NB4 (cell line): ENCODE measurements at regions not wholly inside any gene's neighbourhood (a gene's known extent, or its start where the extent isn't known, plus 50 kb on each side); places are given as distances from the start of the nearest gene placed in this dataset.

Experiments
- DNase-seq: peaks from one replicate; pipeline ENCODE4 v3.0.0; 2010; ENCODE audit warnings: low read depth
- H3K4me3 ChIP-seq: one replicate; pipeline ENCODE4 v1.5.1; 2011; ENCODE audit warnings: mild to moderate bottlenecking, low read depth, low read length, moderate library complexity
- MYC ChIP-seq: IDR thresholded peaks from 2 replicates; pipeline ENCODE4 v1.6.1; 2011; ENCODE audit warnings: low read depth, low read length
- POLR2A ChIP-seq: IDR thresholded peaks from 2 replicates; pipeline ENCODE4 v1.6.1; 2011; ENCODE audit warnings: mild to moderate bottlenecking; ENCODE audit not compliant: insufficient read length; ENCODE audit errors: extremely low read depth
- TF ChIP-seq, protein P1 (sequence below): IDR thresholded peaks from 2 replicates; pipeline ENCODE4 v1.6.1; 2011; ENCODE audit warnings: low read depth, low read length
- TF ChIP-seq, protein P2 (sequence below): IDR thresholded peaks from one replicate; pipeline ENCODE4 v1.5.1; 2012; ENCODE audit warnings: low read depth, low read length

DNA sequence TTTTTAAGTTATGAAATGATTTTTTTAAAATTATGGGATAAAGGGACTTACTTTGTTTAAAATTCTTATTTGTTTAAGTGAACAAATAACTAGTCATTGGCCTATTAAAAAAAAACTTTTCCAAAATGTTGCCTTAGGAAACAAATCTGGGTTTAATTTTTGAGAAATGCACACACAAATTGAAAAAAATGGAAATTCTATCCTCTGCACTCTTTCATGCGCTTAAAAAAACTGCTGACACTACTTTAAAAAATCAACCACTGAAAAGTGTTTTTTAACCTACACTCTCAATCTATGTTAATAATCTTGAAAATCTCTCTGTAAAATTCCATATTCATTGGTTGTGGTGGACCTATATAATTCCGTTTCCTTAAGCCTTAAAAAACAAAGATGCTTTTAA lies 163.4 kb upstream of the DAB2 start:
- no peak for DNase-seq
- no peak overlapping the region for H3K4me3 ChIP-seq
- no peak for TF ChIP-seq POLR2A
- TF ChIP-seq, protein P1, sequence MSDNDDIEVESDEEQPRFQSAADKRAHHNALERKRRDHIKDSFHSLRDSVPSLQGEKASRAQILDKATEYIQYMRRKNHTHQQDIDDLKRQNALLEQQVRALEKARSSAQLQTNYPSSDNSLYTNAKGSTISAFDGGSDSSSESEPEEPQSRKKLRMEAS = no peak
- no peak for TF ChIP-seq MYC

DNA sequence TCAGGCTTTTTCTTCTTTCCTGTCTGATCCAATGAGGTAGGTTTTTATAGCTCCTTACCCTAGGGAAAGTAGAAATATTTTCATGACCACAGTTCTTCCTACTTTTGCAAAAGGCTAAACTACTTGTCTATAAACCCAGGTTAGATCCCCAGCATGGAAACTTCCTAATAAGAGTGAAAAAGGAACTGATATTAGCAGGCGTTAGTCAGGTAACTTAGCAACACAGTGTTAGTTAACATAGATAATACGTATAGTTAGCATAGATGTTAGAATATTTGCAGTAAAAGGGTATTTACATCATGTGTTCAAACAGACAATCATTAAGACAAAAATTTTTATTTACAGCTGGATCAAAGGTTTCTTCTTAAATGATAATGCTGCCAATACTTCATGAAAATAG lies 162.9 kb upstream of the DAB2 start:
- H3K4me3 ChIP-seq = no peak overlapping the region
- DNase-seq = no peak
- TF ChIP-seq POLR2A = no peak
- TF ChIP-seq, protein P1 = no peak
- no peak for TF ChIP-seq MYC
- TF ChIP-seq, protein P2, sequence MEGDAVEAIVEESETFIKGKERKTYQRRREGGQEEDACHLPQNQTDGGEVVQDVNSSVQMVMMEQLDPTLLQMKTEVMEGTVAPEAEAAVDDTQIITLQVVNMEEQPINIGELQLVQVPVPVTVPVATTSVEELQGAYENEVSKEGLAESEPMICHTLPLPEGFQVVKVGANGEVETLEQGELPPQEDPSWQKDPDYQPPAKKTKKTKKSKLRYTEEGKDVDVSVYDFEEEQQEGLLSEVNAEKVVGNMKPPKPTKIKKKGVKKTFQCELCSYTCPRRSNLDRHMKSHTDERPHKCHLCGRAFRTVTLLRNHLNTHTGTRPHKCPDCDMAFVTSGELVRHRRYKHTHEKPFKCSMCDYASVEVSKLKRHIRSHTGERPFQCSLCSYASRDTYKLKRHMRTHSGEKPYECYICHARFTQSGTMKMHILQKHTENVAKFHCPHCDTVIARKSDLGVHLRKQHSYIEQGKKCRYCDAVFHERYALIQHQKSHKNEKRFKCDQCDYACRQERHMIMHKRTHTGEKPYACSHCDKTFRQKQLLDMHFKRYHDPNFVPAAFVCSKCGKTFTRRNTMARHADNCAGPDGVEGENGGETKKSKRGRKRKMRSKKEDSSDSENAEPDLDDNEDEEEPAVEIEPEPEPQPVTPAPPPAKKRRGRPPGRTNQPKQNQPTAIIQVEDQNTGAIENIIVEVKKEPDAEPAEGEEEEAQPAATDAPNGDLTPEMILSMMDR = no peak

DNA sequence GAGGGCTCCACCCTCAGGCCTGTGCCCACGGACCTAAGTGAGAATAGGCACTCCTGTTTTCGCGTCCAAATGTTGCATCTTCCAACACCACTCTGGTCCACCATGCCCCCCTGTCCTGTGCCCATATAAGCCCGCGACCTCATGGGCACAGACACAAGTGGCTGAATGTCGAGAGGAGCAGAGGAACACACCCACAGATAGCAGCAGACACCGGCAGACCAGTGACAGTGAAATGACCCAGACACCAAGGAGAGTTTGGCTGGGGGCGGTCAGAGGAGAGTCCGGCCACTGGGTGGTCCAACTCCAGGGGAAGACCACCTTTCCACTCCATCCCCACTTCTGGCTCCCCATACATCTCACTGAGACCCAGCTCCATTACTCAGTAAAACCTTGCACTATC lies 161.4 kb upstream of the DAB2 start:
- TF ChIP-seq POLR2A (no peak), MYC (no peak)
- TF ChIP-seq, protein P2 = no peak
- TF ChIP-seq, protein P1 = no peak
- no peak overlapping the region for H3K4me3 ChIP-seq
- no peak for DNase-seq

DNA sequence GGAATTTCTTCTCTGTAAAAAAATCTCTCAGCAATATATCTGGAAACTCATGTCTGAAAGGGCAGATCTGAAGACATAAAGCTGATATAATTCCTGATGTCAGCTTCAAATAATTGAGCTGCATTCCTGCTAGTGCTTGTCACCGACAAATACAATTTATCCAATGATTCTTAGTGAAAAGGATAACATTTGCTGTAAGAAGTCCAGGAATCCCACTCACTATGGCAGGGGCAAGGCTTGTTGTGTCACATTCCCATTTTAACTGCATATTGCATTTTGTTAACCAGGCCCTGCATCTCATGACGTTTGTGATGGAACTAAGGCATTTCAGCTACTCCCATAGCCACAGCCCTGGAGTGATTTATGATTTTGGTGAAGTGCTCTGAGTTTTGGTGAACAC lies 160.1 kb upstream of the DAB2 start:
- TF ChIP-seq, protein P1 = no peak
- TF ChIP-seq POLR2A (no peak), MYC (no peak)
- TF ChIP-seq, protein P2 = no peak
- no peak for DNase-seq
- H3K4me3 ChIP-seq = no peak overlapping the region

DNA sequence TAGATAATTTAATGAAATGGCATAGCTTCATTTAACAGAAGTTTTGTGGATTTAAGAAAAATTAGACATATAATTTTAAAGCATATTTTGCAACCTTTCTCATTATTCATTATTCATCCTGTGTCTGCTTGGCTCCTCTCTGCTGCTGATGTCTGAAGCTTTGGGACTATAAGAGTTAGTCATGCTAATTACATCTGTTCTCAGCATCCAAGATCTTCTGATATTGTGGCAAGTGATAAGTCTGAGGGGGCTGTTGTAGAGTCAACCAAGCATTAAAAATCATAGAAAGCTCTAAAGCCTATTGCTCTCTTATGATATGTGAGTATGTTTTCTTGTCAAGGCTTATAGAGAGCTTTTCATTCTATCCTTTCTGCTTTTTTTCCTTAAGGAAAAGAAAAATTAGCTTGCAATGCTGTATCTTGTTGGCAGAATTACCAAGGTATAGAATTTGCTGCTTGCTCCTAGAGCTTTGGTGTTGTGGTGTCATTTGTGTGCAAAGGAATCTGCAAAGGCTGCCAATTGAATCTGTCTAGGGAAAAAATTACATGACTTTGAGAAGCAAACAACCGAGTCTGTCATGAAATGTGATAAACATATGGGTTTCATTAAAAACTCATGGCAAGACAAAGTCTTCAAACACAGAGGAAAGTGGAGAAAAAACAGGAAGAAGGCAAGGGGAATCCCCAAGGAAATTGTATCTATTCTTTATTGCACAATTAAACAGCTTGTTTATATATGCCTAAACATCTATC lies 156.1 kb upstream of the DAB2 start:
- TF ChIP-seq, protein P1 = no peak
- TF ChIP-seq POLR2A (no peak), MYC (no peak)
- TF ChIP-seq, protein P2 = no peak
- DNase-seq = peak; percentile 20

DNA sequence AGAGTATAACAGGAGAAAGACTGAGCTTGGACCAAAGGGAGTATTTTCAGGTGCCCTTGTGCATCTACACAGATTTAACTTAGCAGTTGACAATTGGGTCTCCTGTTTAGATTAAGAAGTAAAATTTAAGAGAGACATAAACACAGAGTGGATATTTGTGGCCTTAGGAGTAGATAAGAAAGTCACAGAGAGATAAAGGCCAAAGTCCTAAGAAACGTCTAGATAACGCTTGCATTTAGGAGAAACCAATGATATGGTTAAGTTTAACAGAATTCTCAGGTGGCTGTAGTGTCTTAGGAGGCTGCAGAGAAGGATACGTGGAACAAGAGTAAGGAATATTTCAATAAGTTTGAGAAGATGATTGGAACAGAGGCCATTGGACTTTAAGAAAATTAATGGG lies 155.0 kb upstream of the DAB2 start:
- no peak for DNase-seq
- TF ChIP-seq, protein P2 = no peak
- TF ChIP-seq POLR2A (no peak), MYC (no peak)
- TF ChIP-seq, protein P1 = no peak
- H3K4me3 ChIP-seq = no peak overlapping the region

More for the DNA sequence above, 156.1 kb upstream of the DAB2 start:
- no peak overlapping the region for H3K4me3 ChIP-seq
